DOHH2 (cell line): ENCODE measurements at regions not wholly inside any gene's neighbourhood (a gene's known extent, or its start where the extent isn't known, plus 50 kb on each side); places are given as distances from the start of the nearest gene placed in this dataset.

Experiments used
- EZH2phosphoT487 ChIP-seq: fragments of 200-600 bp; sonication (generic); IDR thresholded peaks from 2 replicates; pipeline ENCODE4 v1.6.1; 2017; ENCODE audit warnings: borderline replicate concordance, mild to moderate bottlenecking, antibody characterized with exemption, low read length, moderate library complexity, mixed read lengths
- TF ChIP-seq, protein P1 (sequence below): fragments of 200-600 bp; sonication (generic); IDR thresholded peaks from one replicate; pipeline ENCODE4 v1.5.1; 2014; ENCODE audit warnings: antibody characterized with exemption, mild to moderate bottlenecking, low read depth, low read length; ENCODE audit not compliant: poor library complexity, severe bottlenecking

DNA sequence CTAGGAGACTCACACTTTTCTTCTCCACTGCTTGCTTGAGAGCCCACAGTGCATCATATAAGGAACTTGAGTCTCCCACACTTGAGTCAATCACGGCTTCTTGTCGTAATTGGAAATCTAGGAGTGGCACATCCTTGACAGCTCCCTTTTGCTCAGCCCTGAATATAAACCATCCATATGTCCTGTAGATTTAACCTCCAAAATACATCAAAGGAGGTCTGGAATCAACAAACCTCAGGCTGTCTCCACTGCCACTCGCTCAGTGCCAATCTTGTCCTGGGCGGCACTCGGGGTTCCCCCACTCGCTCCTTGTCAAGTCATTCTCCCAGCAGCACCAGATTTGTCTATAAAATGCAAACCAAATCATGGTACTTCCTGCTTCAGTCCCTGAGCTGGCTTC lies 84.4 kb upstream of the UQCRFS1 start:
- TF ChIP-seq, protein P1, sequence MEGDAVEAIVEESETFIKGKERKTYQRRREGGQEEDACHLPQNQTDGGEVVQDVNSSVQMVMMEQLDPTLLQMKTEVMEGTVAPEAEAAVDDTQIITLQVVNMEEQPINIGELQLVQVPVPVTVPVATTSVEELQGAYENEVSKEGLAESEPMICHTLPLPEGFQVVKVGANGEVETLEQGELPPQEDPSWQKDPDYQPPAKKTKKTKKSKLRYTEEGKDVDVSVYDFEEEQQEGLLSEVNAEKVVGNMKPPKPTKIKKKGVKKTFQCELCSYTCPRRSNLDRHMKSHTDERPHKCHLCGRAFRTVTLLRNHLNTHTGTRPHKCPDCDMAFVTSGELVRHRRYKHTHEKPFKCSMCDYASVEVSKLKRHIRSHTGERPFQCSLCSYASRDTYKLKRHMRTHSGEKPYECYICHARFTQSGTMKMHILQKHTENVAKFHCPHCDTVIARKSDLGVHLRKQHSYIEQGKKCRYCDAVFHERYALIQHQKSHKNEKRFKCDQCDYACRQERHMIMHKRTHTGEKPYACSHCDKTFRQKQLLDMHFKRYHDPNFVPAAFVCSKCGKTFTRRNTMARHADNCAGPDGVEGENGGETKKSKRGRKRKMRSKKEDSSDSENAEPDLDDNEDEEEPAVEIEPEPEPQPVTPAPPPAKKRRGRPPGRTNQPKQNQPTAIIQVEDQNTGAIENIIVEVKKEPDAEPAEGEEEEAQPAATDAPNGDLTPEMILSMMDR: no peak
- no peak for TF ChIP-seq EZH2phosphoT487
